ENCODE measurements at regions not wholly inside any gene's neighbourhood (a gene's known extent, or its start where the extent isn't known, plus 50 kb on each side); places are given as distances from the start of the nearest gene placed in this dataset.

GRCh38 chrX:11886745-11887144 lies 128.7 kb downstream of the MSL3 start:
- Mint-ChIP-seq H3K36me3 (ENCODE audit: low read depth) (no peaks in the 10 kb centered on the region), H3K4me1 (no peaks in the 10 kb centered on the region), H3K4me3 (no peak overlapping the region), H3K9me3 (peaks cover 8% of the 10 kb centered on the region), H3K27me3 (ENCODE audit: low read depth, poor library complexity) (no peaks in the 10 kb centered on the region), H3K27ac (no peak overlapping the region)
- TF ChIP-seq CTCF (IDR thresholded peaks at IDR 0.05): no peak
- DNase-seq: no peak

GRCh38 chrX:11887175-11887574 lies 129.1 kb downstream of the MSL3 start:
- Mint-ChIP-seq H3K9me3 (peaks cover 4% of the 10 kb centered on the region), H3K4me1 (no peaks in the 10 kb centered on the region), H3K27me3 (ENCODE audit: low read depth, poor library complexity) (no peaks in the 10 kb centered on the region), H3K27ac (no peak overlapping the region), H3K4me3 (no peak overlapping the region), H3K36me3 (ENCODE audit: low read depth) (no peaks in the 10 kb centered on the region)
- no peak for DNase-seq
- TF ChIP-seq CTCF (IDR thresholded peaks at IDR 0.05): no peak

GRCh38 chrX:11888421-11888820 lies 130.4 kb downstream of the MSL3 start:
- Mint-ChIP-seq H3K4me1 (no peaks in the 10 kb centered on the region), H3K27me3 (ENCODE audit: low read depth, poor library complexity) (no peaks in the 10 kb centered on the region), H3K4me3 (no peak overlapping the region), H3K27ac (no peak overlapping the region), H3K36me3 (ENCODE audit: low read depth) (no peaks in the 10 kb centered on the region), H3K9me3 (peaks cover 4% of the 10 kb centered on the region)
- no peak for DNase-seq
- TF ChIP-seq CTCF (IDR thresholded peaks at IDR 0.05): no peak

- Mint-ChIP-seq H3K27me3 (ENCODE audit: low read depth, poor library complexity) (no peaks in the 10 kb centered on the region), H3K4me1 (no peaks in the 10 kb centered on the region), H3K4me3 (no peak overlapping the region), H3K27ac (no peak overlapping the region), H3K9me3 (peaks cover 4% of the 10 kb centered on the region), H3K36me3 (ENCODE audit: low read depth) (no peaks in the 10 kb centered on the region)
- TF ChIP-seq CTCF (IDR thresholded peaks at IDR 0.05): no peak
- DNase-seq: no peak
Observed at GRCh38 chrX:11889791-11890190, 131.8 kb downstream of the MSL3 start.

GRCh38 chrX:11890836-11891514 lies 132.9 kb downstream of the MSL3 start:
- no peak for TF ChIP-seq CTCF (IDR thresholded peaks at IDR 0.05)
- DNase-seq: no peak
- Mint-ChIP-seq H3K4me3 (no peak overlapping the region), H3K4me1 (no peaks in the 10 kb centered on the region), H3K36me3 (ENCODE audit: low read depth) (no peaks in the 10 kb centered on the region), H3K27ac (no peak overlapping the region), H3K27me3 (ENCODE audit: low read depth, poor library complexity) (no peaks in the 10 kb centered on the region), H3K9me3 (peaks cover 8% of the 10 kb centered on the region)

Measured in nephron progenitor cell (in vitro differentiated cells).